ENCODE measurements at regions not wholly inside any gene's neighbourhood (a gene's known extent, or its start where the extent isn't known, plus 50 kb on each side); places are given as distances from the start of the nearest gene placed in this dataset.
"Not testable (repeated sequence)": the region's sequence is repeated elsewhere in the genome, so short reads cannot be mapped to it uniquely, and the experiment has no call there.

GRCh38 chr1:104029456-104029970, 279.8 kb downstream of the AMY1C start:
- in situ Hi-C loops (cut with MboI; ENCODE audit: low sequenced_read_pairs, unreplicated experiment): no loop called here
- no peak for DNase-seq (ENCODE audit: low spot score)
- TF ChIP-seq CTCF (IDR thresholded peaks at IDR 0.05; ENCODE audit: borderline replicate concordance, control extremely low read depth, extremely low read depth, insufficient read depth, missing control alignments): no peak

DNA sequence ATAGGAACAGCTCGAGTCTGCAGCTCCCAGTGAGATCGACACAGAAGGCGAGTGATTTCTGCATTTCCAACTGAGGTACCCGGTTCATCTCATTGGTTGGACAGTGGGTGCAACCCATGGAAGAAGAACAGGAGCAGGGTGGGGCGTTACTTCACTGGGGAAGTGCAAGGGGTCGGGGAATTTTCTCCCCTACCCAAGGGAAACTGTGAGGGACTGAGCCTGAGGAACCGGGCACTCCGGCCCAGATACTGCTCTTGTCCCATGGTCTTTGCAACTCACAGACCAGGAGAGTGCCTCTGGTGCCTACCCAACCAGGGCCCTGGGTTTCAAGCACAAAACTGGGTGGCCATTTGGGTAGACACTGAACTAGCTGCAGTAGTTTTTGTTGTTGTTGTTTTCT, 307.1 kb downstream of the AMY1C start:
- no peak for TF ChIP-seq CTCF (IDR thresholded peaks at IDR 0.05; ENCODE audit: borderline replicate concordance, control extremely low read depth, extremely low read depth, insufficient read depth, missing control alignments)
- no peak for DNase-seq (ENCODE audit: low spot score)
- in situ Hi-C loops (cut with MboI; ENCODE audit: low sequenced_read_pairs, unreplicated experiment): no loop called here

GRCh38 chr1:104057219-104057898, 307.7 kb downstream of the AMY1C start:
- in situ Hi-C loops (cut with MboI; ENCODE audit: low sequenced_read_pairs, unreplicated experiment); DNase-seq (ENCODE audit: low spot score): not testable (repeated sequence)

- DNase-seq (ENCODE audit: low spot score); in situ Hi-C loops (cut with MboI; ENCODE audit: low sequenced_read_pairs, unreplicated experiment): not testable (repeated sequence)
These were observed 311.9 kb downstream of the AMY1C start for GRCh38 chr1:104061637-104062036.

GRCh38 chr1:104064399-104064798, 314.7 kb downstream of the AMY1C start:
- in situ Hi-C loops (cut with MboI; ENCODE audit: low sequenced_read_pairs, unreplicated experiment): no loop called here
- TF ChIP-seq CTCF (IDR thresholded peaks at IDR 0.05; ENCODE audit: borderline replicate concordance, control extremely low read depth, extremely low read depth, insufficient read depth, missing control alignments): no peak
- DNase-seq (ENCODE audit: low spot score): no peak

- DNase-seq (ENCODE audit: low spot score): no peak
- in situ Hi-C loops (cut with MboI; ENCODE audit: low sequenced_read_pairs, unreplicated experiment): no loop called here
- TF ChIP-seq CTCF (IDR thresholded peaks at IDR 0.05; ENCODE audit: borderline replicate concordance, control extremely low read depth, extremely low read depth, insufficient read depth, missing control alignments): no peak
These were observed 323.2 kb downstream of the AMY1C start for GRCh38 chr1:104072915-104073371.

DNA sequence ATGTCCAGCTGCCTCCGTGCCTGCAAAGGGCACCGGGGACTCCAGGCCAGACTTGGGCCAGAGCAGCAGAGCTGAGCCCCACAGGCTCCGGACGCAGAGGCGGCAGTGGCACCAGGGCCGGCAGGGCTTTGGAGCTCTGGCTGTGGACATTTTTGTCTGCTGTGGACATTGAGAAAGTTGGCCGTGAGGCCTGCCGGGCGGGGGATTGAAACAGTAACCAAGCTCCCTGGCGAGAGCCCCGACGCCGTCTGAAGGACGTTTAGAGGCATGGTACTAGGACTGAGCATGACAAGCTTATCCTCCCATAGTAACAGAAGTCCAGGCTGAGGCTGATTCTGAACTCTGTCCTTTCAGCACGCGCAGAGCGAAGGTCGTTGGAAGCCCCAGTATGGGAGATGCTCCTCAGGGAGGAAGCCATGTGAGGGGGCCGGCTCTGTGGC, 323.8 kb downstream of the AMY1C start:
- in situ Hi-C loops (cut with MboI; ENCODE audit: low sequenced_read_pairs, unreplicated experiment): no loop called here
- no peak for TF ChIP-seq CTCF (IDR thresholded peaks at IDR 0.05; ENCODE audit: borderline replicate concordance, control extremely low read depth, extremely low read depth, insufficient read depth, missing control alignments)
- DNase-seq (ENCODE audit: low spot score): no peak

Data from GM13976 (cell line).